Neural cell (in vitro differentiated cells): ENCODE measurements at regions not wholly inside any gene's neighbourhood (a gene's known extent, or its start where the extent isn't known, plus 50 kb on each side); places are given as distances from the start of the nearest gene placed in this dataset.

Experiments used
- H2AFZ ChIP-seq: fragments of 200-600, 300-800 bp; sonication (generic), shearing (Covaris generic); 2 replicates; pipeline ENCODE4 v1.6.0; 2014; ENCODE audit warnings: low read depth, mild to moderate bottlenecking, antibody characterized with exemption, low read length, moderate library complexity
- H3F3A ChIP-seq: fragments of 200-600 bp; shearing (Covaris generic); 2 replicates; pipeline ENCODE4 v1.6.1; 2016; ENCODE audit warnings: mild to moderate bottlenecking, moderate library complexity, mixed read lengths, antibody characterized with exemption, low read length; ENCODE audit not compliant: insufficient read depth, poor library complexity, severe bottlenecking
- H3K27ac ChIP-seq: fragments of 200-600, 300-800 bp; sonication (generic), shearing (Covaris generic); 2 replicates; pipeline ENCODE4 v1.5.1; 2014; ENCODE audit warnings: mild to moderate bottlenecking, low read length, moderate library complexity
- H3K27me3 ChIP-seq: fragments of 300-800, 200-600 bp; sonication (generic), shearing (Covaris generic); 2 replicates; pipeline ENCODE4 v1.6.0; 2014; ENCODE audit warnings: mild to moderate bottlenecking, low read depth, low read length, moderate library complexity; ENCODE audit not compliant: insufficient read depth
- H3K36me3 ChIP-seq: fragments of 300-800, 200-600 bp; sonication (generic), shearing (Covaris generic); 2 replicates; pipeline ENCODE4 v1.5.1; 2014; ENCODE audit warnings: mild to moderate bottlenecking, antibody characterized with exemption, low read length, moderate library complexity; ENCODE audit not compliant: insufficient read depth
- H3K4me2 ChIP-seq: fragments of 300-800, 200-600 bp; sonication (generic), shearing (Covaris generic); 2 replicates; pipeline ENCODE4 v1.6.0; 2014; ENCODE audit warnings: mild to moderate bottlenecking, low read length
- H3K4me3 ChIP-seq: fragments of 300-800, 200-600 bp; sonication (generic), shearing (Covaris generic); 2 replicates; pipeline ENCODE4 v1.5.1; 2014; ENCODE audit warnings: mild to moderate bottlenecking, low read length, moderate library complexity
- H3K79me2 ChIP-seq: fragments of 200-600 bp; shearing (Covaris generic); replicated peaks from 2 replicates; pipeline ENCODE4 v1.6.0; 2014; ENCODE audit warnings: mild to moderate bottlenecking, low read length, moderate library complexity; ENCODE audit not compliant: insufficient read depth
- H3K9ac ChIP-seq: fragments of 300-800, 200-600 bp; sonication (generic), shearing (Covaris generic); 2 replicates; pipeline ENCODE4 v1.6.1; 2016; ENCODE audit warnings: mild to moderate bottlenecking, low read length, mixed read lengths
- H3K9me2 ChIP-seq: fragments of 200-600 bp; shearing (Covaris generic); 2 replicates; pipeline ENCODE4 v1.6.1; 2016; ENCODE audit warnings: mild to moderate bottlenecking, low read length, mixed read lengths; ENCODE audit not compliant: insufficient read depth
- H3K9me3 ChIP-seq: fragments of 200-600, 300-800 bp; sonication (generic), shearing (Covaris generic); 2 replicates; pipeline ENCODE4 v1.6.1; 2016; ENCODE audit warnings: mild to moderate bottlenecking, mixed run types, low read length, moderate library complexity, mixed read lengths
- H4K20me1 ChIP-seq: fragments of 200-600 bp; shearing (Covaris generic); 2 replicates; pipeline ENCODE4 v1.6.1; 2016; ENCODE audit warnings: mild to moderate bottlenecking, mixed run types; ENCODE audit not compliant: insufficient read depth
- CTCF ChIP-seq: fragments of 450-650 bp; IDR thresholded peaks from 2 replicates; pipeline ENCODE4 v1.5.1; 2014; ENCODE audit warnings: antibody characterized with exemption, mild to moderate bottlenecking, moderate library complexity; ENCODE audit not compliant: poor library complexity, severe bottlenecking
- EP300 ChIP-seq: fragments of 450-650 bp; conservative IDR thresholded peaks from 2 replicates; pipeline ENCODE4 v1.6.1; 2014; ENCODE audit warnings: antibody characterized with exemption, mild to moderate bottlenecking, moderate library complexity; ENCODE audit not compliant: poor library complexity, severe bottlenecking
- EZH2 ChIP-seq: fragments of 200-600, 300-800 bp; shearing (Covaris generic), sonication (generic); IDR thresholded peaks from 2 replicates; pipeline ENCODE4 v1.6.1; 2014; ENCODE audit warnings: antibody characterized with exemption, low read length, borderline replicate concordance, mild to moderate bottlenecking; ENCODE audit not compliant: insufficient read depth, poor library complexity, severe bottlenecking
- MXI1 ChIP-seq: fragments of 450-650 bp; conservative IDR thresholded peaks from 2 replicates; pipeline ENCODE4 v1.6.1; 2014; ENCODE audit warnings: antibody characterized with exemption, mild to moderate bottlenecking; ENCODE audit not compliant: poor library complexity, severe bottlenecking
- POLR2AphosphoS5 ChIP-seq: IDR thresholded peaks from 2 replicates; pipeline ENCODE4 v1.6.1; 2012
- RAD21 ChIP-seq: fragments of 450-650 bp; conservative IDR thresholded peaks from 2 replicates; pipeline ENCODE4 v1.6.1; 2014; ENCODE audit warnings: antibody characterized with exemption, mild to moderate bottlenecking, moderate library complexity
- SMC3 ChIP-seq: fragments of 450-650 bp; conservative IDR thresholded peaks from 2 replicates; pipeline ENCODE4 v1.6.1; 2014; ENCODE audit warnings: antibody characterized with exemption, mild to moderate bottlenecking, moderate library complexity; ENCODE audit not compliant: poor library complexity
- TAF1 ChIP-seq: IDR thresholded peaks from 2 replicates; pipeline ENCODE4 v1.6.1; 2012; ENCODE audit warnings: low read depth
- TF ChIP-seq, protein P1 (sequence below): IDR thresholded peaks from 2 replicates; pipeline ENCODE4 v1.6.1; 2012; ENCODE audit warnings: borderline replicate concordance

GRCh38 chr6:84967965-84968364 lies 203.6 kb upstream of the TBX18 start:
- Histone ChIP-seq H3K9me2 (no peaks in the 10 kb centered on the region), H3K4me2 (no peak overlapping the region), H3K9me3 (peaks cover 6% of the 10 kb centered on the region), H3K79me2 (no peaks in the 10 kb centered on the region), H3K27ac (no peak overlapping the region), H2AFZ (no peak overlapping the region), H3K9ac (no peak overlapping the region), H3F3A (no peaks in the 10 kb centered on the region), H3K4me3 (no peak overlapping the region), H3K27me3 (no peaks in the 10 kb centered on the region), H4K20me1 (no peaks in the 10 kb centered on the region), H3K36me3 (no peaks in the 10 kb centered on the region)
- TF ChIP-seq EZH2 (no peak), CTCF (no peak), MXI1 (no peak), POLR2AphosphoS5 (no peak), SMC3 (no peak), RAD21 (no peak), TAF1 (no peak), EP300 (no peak)
- TF ChIP-seq, protein P1, sequence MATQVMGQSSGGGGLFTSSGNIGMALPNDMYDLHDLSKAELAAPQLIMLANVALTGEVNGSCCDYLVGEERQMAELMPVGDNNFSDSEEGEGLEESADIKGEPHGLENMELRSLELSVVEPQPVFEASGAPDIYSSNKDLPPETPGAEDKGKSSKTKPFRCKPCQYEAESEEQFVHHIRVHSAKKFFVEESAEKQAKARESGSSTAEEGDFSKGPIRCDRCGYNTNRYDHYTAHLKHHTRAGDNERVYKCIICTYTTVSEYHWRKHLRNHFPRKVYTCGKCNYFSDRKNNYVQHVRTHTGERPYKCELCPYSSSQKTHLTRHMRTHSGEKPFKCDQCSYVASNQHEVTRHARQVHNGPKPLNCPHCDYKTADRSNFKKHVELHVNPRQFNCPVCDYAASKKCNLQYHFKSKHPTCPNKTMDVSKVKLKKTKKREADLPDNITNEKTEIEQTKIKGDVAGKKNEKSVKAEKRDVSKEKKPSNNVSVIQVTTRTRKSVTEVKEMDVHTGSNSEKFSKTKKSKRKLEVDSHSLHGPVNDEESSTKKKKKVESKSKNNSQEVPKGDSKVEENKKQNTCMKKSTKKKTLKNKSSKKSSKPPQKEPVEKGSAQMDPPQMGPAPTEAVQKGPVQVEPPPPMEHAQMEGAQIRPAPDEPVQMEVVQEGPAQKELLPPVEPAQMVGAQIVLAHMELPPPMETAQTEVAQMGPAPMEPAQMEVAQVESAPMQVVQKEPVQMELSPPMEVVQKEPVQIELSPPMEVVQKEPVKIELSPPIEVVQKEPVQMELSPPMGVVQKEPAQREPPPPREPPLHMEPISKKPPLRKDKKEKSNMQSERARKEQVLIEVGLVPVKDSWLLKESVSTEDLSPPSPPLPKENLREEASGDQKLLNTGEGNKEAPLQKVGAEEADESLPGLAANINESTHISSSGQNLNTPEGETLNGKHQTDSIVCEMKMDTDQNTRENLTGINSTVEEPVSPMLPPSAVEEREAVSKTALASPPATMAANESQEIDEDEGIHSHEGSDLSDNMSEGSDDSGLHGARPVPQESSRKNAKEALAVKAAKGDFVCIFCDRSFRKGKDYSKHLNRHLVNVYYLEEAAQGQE = no peak

GRCh38 chr6:84967389-84967788 lies 203.0 kb upstream of the TBX18 start:
- Histone ChIP-seq H3K9me3 (peaks cover 6% of the 10 kb centered on the region), H3K27me3 (no peaks in the 10 kb centered on the region), H4K20me1 (no peaks in the 10 kb centered on the region), H3F3A (no peaks in the 10 kb centered on the region), H3K36me3 (no peaks in the 10 kb centered on the region), H2AFZ (no peak overlapping the region), H3K79me2 (no peaks in the 10 kb centered on the region), H3K4me3 (no peak overlapping the region), H3K9ac (no peak overlapping the region), H3K4me2 (no peak overlapping the region), H3K9me2 (no peaks in the 10 kb centered on the region), H3K27ac (no peak overlapping the region)
- TF ChIP-seq CTCF (peak; percentile 56), RAD21 (peak; percentile 61), MXI1 (no peak), POLR2AphosphoS5 (no peak), TAF1 (no peak), SMC3 (peak; percentile 54), EP300 (no peak), EZH2 (no peak)
- TF ChIP-seq, protein P1 = no peak
